ENCODE measurements at regions not wholly inside any gene's neighbourhood (a gene's known extent, or its start where the extent isn't known, plus 50 kb on each side); places are given as distances from the start of the nearest gene placed in this dataset.

DNA sequence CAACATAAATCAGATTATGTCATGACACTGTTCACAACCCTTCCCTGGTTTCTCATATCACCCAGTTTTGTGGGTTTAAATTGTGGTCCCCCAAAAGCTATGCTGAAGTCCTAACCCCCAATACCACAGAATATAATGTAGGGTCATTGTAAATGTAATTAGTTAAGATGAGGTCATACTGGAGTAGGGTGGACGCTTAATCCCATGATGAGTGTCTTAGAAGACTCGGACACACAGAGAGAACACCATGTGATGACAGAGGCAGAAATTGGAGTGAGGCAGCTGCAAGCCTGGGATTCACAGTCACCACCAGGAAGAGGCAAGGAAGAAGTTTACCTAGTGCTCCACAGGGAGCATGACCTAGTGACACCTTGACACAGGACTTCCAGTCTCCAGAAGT, 197.8 kb downstream of the SALL1 start:
- TF ChIP-seq, protein P1, sequence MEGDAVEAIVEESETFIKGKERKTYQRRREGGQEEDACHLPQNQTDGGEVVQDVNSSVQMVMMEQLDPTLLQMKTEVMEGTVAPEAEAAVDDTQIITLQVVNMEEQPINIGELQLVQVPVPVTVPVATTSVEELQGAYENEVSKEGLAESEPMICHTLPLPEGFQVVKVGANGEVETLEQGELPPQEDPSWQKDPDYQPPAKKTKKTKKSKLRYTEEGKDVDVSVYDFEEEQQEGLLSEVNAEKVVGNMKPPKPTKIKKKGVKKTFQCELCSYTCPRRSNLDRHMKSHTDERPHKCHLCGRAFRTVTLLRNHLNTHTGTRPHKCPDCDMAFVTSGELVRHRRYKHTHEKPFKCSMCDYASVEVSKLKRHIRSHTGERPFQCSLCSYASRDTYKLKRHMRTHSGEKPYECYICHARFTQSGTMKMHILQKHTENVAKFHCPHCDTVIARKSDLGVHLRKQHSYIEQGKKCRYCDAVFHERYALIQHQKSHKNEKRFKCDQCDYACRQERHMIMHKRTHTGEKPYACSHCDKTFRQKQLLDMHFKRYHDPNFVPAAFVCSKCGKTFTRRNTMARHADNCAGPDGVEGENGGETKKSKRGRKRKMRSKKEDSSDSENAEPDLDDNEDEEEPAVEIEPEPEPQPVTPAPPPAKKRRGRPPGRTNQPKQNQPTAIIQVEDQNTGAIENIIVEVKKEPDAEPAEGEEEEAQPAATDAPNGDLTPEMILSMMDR (IDR thresholded peaks at IDR 0.05; ENCODE audit: insufficient read depth, low read depth, low read length), result no peak
- TF ChIP-seq EZH2 (IDR thresholded peaks at IDR 0.05; ENCODE audit: insufficient read depth, low read length), result no peak
